ENCODE measurements at regions not wholly inside any gene's neighbourhood (a gene's known extent, or its start where the extent isn't known, plus 50 kb on each side); places are given as distances from the start of the nearest gene placed in this dataset.

DNA sequence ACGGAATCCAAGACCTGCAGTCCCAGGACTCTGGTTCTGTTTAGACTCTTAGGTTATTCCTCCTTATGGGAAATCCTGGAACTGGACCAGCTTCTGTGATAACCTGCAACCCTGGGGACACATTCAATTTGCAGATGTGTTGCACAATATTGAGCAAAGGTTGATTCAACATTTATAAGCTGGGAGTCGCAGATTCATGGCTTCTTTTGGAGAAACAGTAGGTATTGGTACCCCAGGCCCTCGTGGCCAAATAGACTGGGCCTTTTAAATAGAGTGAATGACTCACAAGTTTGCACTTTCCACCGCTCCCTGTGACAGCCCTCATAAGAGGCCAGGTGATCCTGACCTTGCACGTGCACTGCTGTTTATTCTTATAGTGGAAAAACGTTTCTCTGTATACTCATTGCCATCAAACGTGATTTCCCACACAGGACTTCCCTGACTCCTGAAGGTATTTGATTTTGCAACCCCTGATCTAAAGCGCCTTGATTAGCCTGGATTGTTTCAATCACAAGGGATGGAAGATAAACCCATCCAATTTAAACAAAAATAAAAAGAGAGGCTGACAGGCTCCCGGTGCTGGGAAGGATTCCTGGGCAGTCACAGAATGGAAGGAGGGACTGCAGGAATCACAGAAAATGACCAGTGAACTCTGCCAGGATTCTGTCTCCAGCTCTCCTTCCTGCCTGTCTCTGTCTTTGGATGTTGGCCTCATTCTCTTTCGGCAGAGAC, 98.0 kb downstream of the VCPKMT start:
- TF ChIP-seq EZH2 (IDR thresholded peaks at IDR 0.05; ENCODE audit: low read depth, low read length, severe bottlenecking), result no peak
- no peak for TF ChIP-seq POLR2A (IDR thresholded peaks at IDR 0.05; ENCODE audit: control extremely low read depth in 1 of 2, low read depth in 2 of 2, low read length in 2 of 2)
- TF ChIP-seq, protein P1, sequence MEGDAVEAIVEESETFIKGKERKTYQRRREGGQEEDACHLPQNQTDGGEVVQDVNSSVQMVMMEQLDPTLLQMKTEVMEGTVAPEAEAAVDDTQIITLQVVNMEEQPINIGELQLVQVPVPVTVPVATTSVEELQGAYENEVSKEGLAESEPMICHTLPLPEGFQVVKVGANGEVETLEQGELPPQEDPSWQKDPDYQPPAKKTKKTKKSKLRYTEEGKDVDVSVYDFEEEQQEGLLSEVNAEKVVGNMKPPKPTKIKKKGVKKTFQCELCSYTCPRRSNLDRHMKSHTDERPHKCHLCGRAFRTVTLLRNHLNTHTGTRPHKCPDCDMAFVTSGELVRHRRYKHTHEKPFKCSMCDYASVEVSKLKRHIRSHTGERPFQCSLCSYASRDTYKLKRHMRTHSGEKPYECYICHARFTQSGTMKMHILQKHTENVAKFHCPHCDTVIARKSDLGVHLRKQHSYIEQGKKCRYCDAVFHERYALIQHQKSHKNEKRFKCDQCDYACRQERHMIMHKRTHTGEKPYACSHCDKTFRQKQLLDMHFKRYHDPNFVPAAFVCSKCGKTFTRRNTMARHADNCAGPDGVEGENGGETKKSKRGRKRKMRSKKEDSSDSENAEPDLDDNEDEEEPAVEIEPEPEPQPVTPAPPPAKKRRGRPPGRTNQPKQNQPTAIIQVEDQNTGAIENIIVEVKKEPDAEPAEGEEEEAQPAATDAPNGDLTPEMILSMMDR (IDR thresholded peaks at IDR 0.05; ENCODE audit: control extremely low read depth in 1 of 3, insufficient read depth in 1 of 3, low read depth in 1 of 3, low read length in 3 of 3), result no peak
- no peak for TF ChIP-seq CBX5 (IDR thresholded peaks at IDR 0.05; ENCODE audit: low read depth, low read length)
- TF ChIP-seq CREB1 (IDR thresholded peaks at IDR 0.05), result no peak
- TF ChIP-seq POLR2AphosphoS5 (IDR thresholded peaks at IDR 0.05; ENCODE audit: low read depth, low read length), result no peak
- no peak for TF ChIP-seq TAF1 (IDR thresholded peaks at IDR 0.05; ENCODE audit: low read depth, low read length)
- no peak for TF ChIP-seq SIN3A (conservative IDR thresholded peaks at IDR 0.05 in 1 of 2, IDR thresholded peaks at IDR 0.05 in 1 of 2; ENCODE audit: low read depth in 1 of 2, low read length in 2 of 2)
- TF ChIP-seq, protein P2, sequence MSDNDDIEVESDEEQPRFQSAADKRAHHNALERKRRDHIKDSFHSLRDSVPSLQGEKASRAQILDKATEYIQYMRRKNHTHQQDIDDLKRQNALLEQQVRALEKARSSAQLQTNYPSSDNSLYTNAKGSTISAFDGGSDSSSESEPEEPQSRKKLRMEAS (IDR thresholded peaks at IDR 0.05), result no peak
- TF ChIP-seq ASH2L (IDR thresholded peaks at IDR 0.05; ENCODE audit: low read length), result no peak
- no peak for TF ChIP-seq EP300 (IDR thresholded peaks at IDR 0.05; ENCODE audit: borderline replicate concordance in 1 of 2, low read depth in 2 of 2, low read length in 2 of 2)

Measured in H1 (cell line).